Astrocyte (in vitro differentiated cells and primary cell): ENCODE measurements at regions not wholly inside any gene's neighbourhood (a gene's known extent, or its start where the extent isn't known, plus 50 kb on each side); places are given as distances from the start of the nearest gene placed in this dataset.

Experiments used
- DNase-seq: peaks from one replicate; pipeline ENCODE4 v3.0.0-alpha.2; 2010; ENCODE audit warnings: low read depth
- FAIRE-seq: peaks from 2 replicates; lab custom pipeline; 2011; peaks lifted over from hg19 to GRCh38; lab: Jason Lieb, UNC
- H2AFZ ChIP-seq: 2 replicates; pipeline ENCODE4 v1.6.0; 2012; ENCODE audit warnings: low read depth, low read length, inconsistent platforms
- H3K27ac ChIP-seq: 2 replicates; pipeline ENCODE4 v1.5.1; 2011; ENCODE audit warnings: low read depth, low read length, inconsistent platforms
- H3K27me3 ChIP-seq: 2 replicates; pipeline ENCODE4 v1.6.0; 2011; ENCODE audit warnings: low read length, inconsistent platforms; ENCODE audit not compliant: insufficient read depth
- H3K36me3 ChIP-seq: 2 replicates; pipeline ENCODE4 v1.5.1; 2011; ENCODE audit warnings: low read length, inconsistent platforms; ENCODE audit not compliant: insufficient read depth
- H3K4me1 ChIP-seq: 2 replicates; pipeline ENCODE4 v1.5.1; 2011; ENCODE audit warnings: low read length, inconsistent platforms; ENCODE audit not compliant: insufficient read depth
- H3K4me2 ChIP-seq: 2 replicates; pipeline ENCODE4 v1.6.0; 2012; ENCODE audit warnings: low read length, inconsistent platforms
- H3K4me3 ChIP-seq: 2 replicates; pipeline ENCODE4 v1.5.1; 2011; ENCODE audit warnings: low read depth, mild to moderate bottlenecking, low read length, inconsistent platforms; ENCODE audit not compliant: insufficient read depth
- H3K79me2 ChIP-seq: 2 replicates; pipeline ENCODE4 v1.6.0; 2012; ENCODE audit warnings: mild to moderate bottlenecking, low read length, inconsistent platforms; ENCODE audit not compliant: insufficient read depth
- H3K9ac ChIP-seq: 2 replicates; pipeline ENCODE4 v1.6.0; 2012; ENCODE audit warnings: mild to moderate bottlenecking, low read length, inconsistent platforms
- H3K9me3 ChIP-seq: 2 replicates; pipeline ENCODE4 v1.5.1; 2012; ENCODE audit warnings: low read depth, mild to moderate bottlenecking, low read length, inconsistent platforms; ENCODE audit not compliant: insufficient read depth
- H4K20me1 ChIP-seq: 2 replicates; pipeline ENCODE4 v1.6.0; 2012; ENCODE audit warnings: low read length, inconsistent platforms; ENCODE audit not compliant: insufficient read depth
- H3K27ac Mint-ChIP-seq: one replicate; pipeline ENCODE4 v1.8.0; 2021; ENCODE audit warnings: mild to moderate bottlenecking, mixed read lengths; ENCODE audit not compliant: unreplicated experiment
- H3K27me3 Mint-ChIP-seq: one replicate; pipeline ENCODE4 v1.8.0; 2021; ENCODE audit warnings: low read depth, mixed read lengths; ENCODE audit not compliant: unreplicated experiment
- H3K36me3 Mint-ChIP-seq: one replicate; pipeline ENCODE4 v1.8.0; 2021; ENCODE audit warnings: low read depth, mixed read lengths; ENCODE audit not compliant: unreplicated experiment
- H3K4me1 Mint-ChIP-seq: one replicate; pipeline ENCODE4 v1.8.0; 2021; ENCODE audit warnings: low read depth, mixed read lengths; ENCODE audit not compliant: unreplicated experiment
- H3K4me3 Mint-ChIP-seq: one replicate; pipeline ENCODE4 v1.8.0; 2021; ENCODE audit warnings: mild to moderate bottlenecking, moderate library complexity, mixed read lengths; ENCODE audit not compliant: unreplicated experiment
- H3K9me3 Mint-ChIP-seq: one replicate; pipeline ENCODE4 v1.8.0; 2021; ENCODE audit warnings: mild to moderate bottlenecking, mixed read lengths; ENCODE audit not compliant: unreplicated experiment
- CTCF ChIP-seq: IDR thresholded peaks from 2 replicates; pipeline ENCODE4 v1.5.1; 2011; ENCODE audit warnings: low read depth, mild to moderate bottlenecking, inconsistent platforms, low read length, moderate library complexity; ENCODE audit not compliant: insufficient read depth
- EZH2 ChIP-seq: IDR thresholded peaks from 2 replicates; pipeline ENCODE4 v1.6.1; 2012; ENCODE audit warnings: mild to moderate bottlenecking, low read length, inconsistent platforms; ENCODE audit not compliant: insufficient read depth

GRCh38 chr3:164370970-164371369 lies 707.3 kb downstream of the SI start:
- no peak overlapping the region for H3K4me3 Mint-ChIP-seq

GRCh38 chr3:164365242-164365641 lies 713.1 kb downstream of the SI start:
- Histone ChIP-seq H3K79me2 (no peaks in the 10 kb centered on the region), H3K27ac (no peak overlapping the region), H4K20me1 (no peaks in the 10 kb centered on the region), H3K4me2 (no peak overlapping the region), H3K27me3 (no peaks in the 10 kb centered on the region), H3K36me3 (no peaks in the 10 kb centered on the region), H3K4me1 (no peaks in the 10 kb centered on the region), H3K9ac (no peak overlapping the region), H3K9me3 (no peaks in the 10 kb centered on the region), H2AFZ (no peak overlapping the region), H3K4me3 (no peak overlapping the region)
- DNase-seq (no peak), FAIRE-seq (no peak)
- H3K27me3 Mint-ChIP-seq: no peaks in the 10 kb centered on the region
- H3K4me3 Mint-ChIP-seq: no peak overlapping the region
- TF ChIP-seq CTCF (no peak), EZH2 (no peak)
- H3K36me3 Mint-ChIP-seq: no peaks in the 10 kb centered on the region
- no peaks in the 10 kb centered on the region for H3K9me3 Mint-ChIP-seq
- H3K27ac Mint-ChIP-seq: no peak overlapping the region
- no peaks in the 10 kb centered on the region for H3K4me1 Mint-ChIP-seq

More at GRCh38 chr3:164370970-164371369, 707.3 kb downstream of the SI start:
- H3K4me2 ChIP-seq: no peak overlapping the region
- FAIRE-seq: no peak
- H3K4me1 Mint-ChIP-seq: peaks cover 2% of the 10 kb centered on the region
- H3K27ac Mint-ChIP-seq: no peak overlapping the region
- no peak overlapping the region for H3K27ac ChIP-seq
- H3K27me3 Mint-ChIP-seq: no peaks in the 10 kb centered on the region
- no peaks in the 10 kb centered on the region for H3K9me3 ChIP-seq
- H3K4me3 ChIP-seq: no peak overlapping the region
- no peak for DNase-seq
- no peaks in the 10 kb centered on the region for H3K27me3 ChIP-seq
- no peaks in the 10 kb centered on the region for H4K20me1 ChIP-seq
- H3K4me1 ChIP-seq: no peaks in the 10 kb centered on the region
- no peak overlapping the region for H3K9ac ChIP-seq
- H3K36me3 Mint-ChIP-seq: no peaks in the 10 kb centered on the region
- no peak overlapping the region for H2AFZ ChIP-seq
- TF ChIP-seq EZH2 (no peak), CTCF (no peak)
- H3K36me3 ChIP-seq: no peaks in the 10 kb centered on the region
- no peaks in the 10 kb centered on the region for H3K79me2 ChIP-seq
- H3K9me3 Mint-ChIP-seq: no peaks in the 10 kb centered on the region

GRCh38 chr3:164364111-164364510 lies 714.2 kb downstream of the SI start:
- Mint-ChIP-seq H3K36me3 (no peaks in the 10 kb centered on the region), H3K27ac (no peak overlapping the region), H3K4me1 (no peaks in the 10 kb centered on the region), H3K27me3 (no peaks in the 10 kb centered on the region), H3K4me3 (no peak overlapping the region), H3K9me3 (no peaks in the 10 kb centered on the region)
- Histone ChIP-seq H3K27me3 (no peaks in the 10 kb centered on the region), H4K20me1 (no peaks in the 10 kb centered on the region), H3K27ac (no peak overlapping the region), H3K4me1 (no peaks in the 10 kb centered on the region), H3K79me2 (no peaks in the 10 kb centered on the region), H3K4me2 (no peak overlapping the region), H3K9ac (no peak overlapping the region), H3K4me3 (no peak overlapping the region), H3K9me3 (no peaks in the 10 kb centered on the region), H3K36me3 (no peaks in the 10 kb centered on the region), H2AFZ (no peak overlapping the region)
- TF ChIP-seq EZH2 (no peak), CTCF (no peak)
- DNase-seq (no peak), FAIRE-seq (no peak)
